ENCODE measurements at regions not wholly inside any gene's neighbourhood (a gene's known extent, or its start where the extent isn't known, plus 50 kb on each side); places are given as distances from the start of the nearest gene placed in this dataset.
"Not testable (repeated sequence)": the region's sequence is repeated elsewhere in the genome, so short reads cannot be mapped to it uniquely, and the experiment has no call there.

GRCh38 chr2:142330458-142330857, 199.6 kb upstream of the LRP1B start:
- no peak for DNase-seq (ENCODE audit: low spot score)

GRCh38 chr2:142325870-142326269, 195.1 kb upstream of the LRP1B start:
- DNase-seq (ENCODE audit: low spot score), result peak; percentile 75

DNA sequence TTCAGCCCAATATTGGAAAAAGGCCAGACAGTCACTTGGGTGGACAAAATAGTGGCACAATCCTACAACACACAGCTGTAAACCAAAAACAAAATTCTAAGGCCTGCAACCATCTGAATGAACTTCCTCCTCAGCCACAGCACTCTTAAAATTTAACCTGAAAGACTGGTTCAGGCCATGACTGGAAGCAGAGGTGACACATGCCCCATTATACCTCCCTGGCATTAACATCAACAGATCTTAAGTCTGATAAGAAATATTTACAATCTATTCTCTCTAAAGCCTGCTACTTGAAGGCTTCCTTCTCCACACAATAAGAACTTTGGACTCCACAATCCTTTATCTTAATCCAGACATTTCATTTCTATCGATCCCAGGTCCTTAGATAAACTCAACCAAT, 192.4 kb upstream of the LRP1B start:
- DNase-seq (ENCODE audit: low spot score), result no peak

- no peak for DNase-seq (ENCODE audit: low spot score)
Observed at GRCh38 chr2:142321706-142322280, 191.0 kb upstream of the LRP1B start.

GRCh38 chr2:142320067-142320466, 189.3 kb upstream of the LRP1B start:
- DNase-seq (ENCODE audit: low spot score), result no peak

DNA sequence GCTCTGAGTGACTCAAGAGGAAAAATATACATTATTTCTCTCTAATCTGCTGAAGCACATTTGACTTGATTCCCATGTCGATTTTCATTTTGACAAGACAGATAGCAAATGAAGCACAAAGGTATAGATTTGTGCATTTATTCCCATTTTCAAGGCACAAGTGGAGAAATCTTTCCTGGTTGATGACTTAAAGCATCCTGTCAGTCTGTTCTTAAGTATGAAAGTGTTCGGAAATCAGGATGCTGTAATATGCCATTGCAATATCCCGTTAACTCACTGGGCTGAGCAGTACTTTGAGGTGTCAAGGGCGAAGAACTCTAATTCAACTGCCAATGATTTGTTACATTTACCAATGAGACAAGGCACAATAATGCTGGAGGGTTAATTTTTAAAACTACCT, 185.2 kb upstream of the LRP1B start:
- DNase-seq (ENCODE audit: low spot score), result no peak

GRCh38 chr2:142315346-142315745, 184.5 kb upstream of the LRP1B start:
- DNase-seq (ENCODE audit: low spot score), result no peak

- no peak for DNase-seq (ENCODE audit: low spot score)
Observed at GRCh38 chr2:142314164-142314563, 183.3 kb upstream of the LRP1B start.

GRCh38 chr2:142310530-142310929, 179.7 kb upstream of the LRP1B start:
- no peak for DNase-seq (ENCODE audit: low spot score)

GRCh38 chr2:142308744-142309143, 177.9 kb upstream of the LRP1B start:
- DNase-seq (ENCODE audit: low spot score), result no peak

DNA sequence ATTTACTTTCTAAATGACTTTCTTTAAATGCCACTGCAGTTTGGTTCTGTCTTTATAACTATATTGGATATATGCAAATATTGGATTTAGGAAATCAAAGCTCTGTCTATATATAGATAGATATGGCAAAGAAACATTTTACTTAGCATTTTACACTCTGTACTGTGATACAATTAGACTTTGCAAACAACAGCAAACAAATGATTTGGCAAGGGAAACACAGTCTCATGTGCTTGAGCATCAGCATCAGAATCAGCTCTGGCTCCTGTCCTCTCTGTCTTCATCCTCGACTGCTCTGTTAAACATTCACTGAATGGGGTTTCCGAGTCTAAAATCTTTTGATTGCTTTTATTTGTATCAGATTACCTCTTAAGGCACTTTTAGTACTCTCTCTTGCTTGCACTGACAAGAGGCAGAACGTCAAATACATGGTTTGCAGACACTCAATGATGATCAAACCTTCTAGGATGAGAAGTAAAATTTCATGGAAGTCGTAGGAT, 176.8 kb upstream of the LRP1B start:
- DNase-seq (ENCODE audit: low spot score), result no peak

DNA sequence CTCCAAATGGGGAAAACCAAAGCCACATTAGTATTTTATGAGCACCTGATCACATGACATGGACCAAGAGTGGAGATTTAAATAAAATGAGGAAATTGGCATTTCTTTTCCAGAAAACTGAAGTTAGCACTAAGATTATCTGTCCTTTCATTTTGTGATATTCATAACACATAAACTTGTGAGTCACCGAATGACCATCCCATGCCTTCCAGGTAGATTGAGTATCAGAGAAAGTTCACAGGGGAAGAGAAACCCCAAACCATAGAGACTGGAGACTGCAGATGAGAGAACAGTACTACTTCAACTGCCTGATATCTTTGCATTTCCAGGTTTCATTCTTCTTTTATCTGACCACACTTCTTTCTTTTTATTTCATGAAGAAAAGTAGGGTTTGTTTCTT, 176.3 kb upstream of the LRP1B start:
- DNase-seq (ENCODE audit: low spot score), result no peak

- DNase-seq (ENCODE audit: low spot score), result no peak
Observed at GRCh38 chr2:142306131-142306530, 175.3 kb upstream of the LRP1B start.

DNA sequence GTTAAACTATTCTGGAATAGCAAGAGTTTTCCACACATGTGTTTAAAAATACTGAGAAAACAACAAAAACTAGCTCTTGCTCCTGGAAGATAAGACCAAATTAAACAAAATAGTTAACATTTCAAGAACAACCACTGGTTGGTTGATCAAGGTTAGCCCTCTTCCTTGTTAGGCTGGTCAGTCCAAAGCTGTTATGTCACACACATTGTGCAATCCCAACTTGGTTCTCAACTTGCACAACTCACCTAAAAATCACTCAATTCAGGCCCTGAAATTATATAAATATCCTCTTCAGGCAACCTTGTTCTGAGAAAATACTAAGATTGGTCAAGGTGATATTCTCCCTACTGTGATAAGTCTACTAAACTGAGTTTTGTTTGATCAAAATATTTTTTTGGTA, 169.7 kb upstream of the LRP1B start:
- no peak for DNase-seq (ENCODE audit: low spot score)

DNA sequence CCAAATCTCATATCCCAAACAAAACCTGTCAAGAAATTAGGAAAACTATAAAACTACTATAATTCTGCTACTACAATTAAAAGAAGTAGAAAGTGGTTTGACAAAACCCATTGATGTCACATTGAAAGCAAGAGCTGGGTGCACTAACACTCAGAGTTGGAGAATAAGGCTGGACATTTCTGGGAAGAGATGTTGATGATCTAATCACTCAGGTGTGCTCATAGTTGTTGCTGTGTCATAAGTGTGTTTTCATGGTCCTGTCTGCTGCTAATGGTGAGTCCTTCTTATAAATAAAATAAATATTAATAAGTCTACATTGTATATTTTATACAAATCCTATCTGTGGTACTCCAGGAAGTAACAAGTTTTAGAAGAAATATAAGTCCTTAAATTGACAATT, 168.2 kb upstream of the LRP1B start:
- DNase-seq (ENCODE audit: low spot score), result no peak

GRCh38 chr2:142294225-142294624, 163.4 kb upstream of the LRP1B start:
- DNase-seq (ENCODE audit: low spot score), result no peak

- no peak for DNase-seq (ENCODE audit: low spot score)
Observed at GRCh38 chr2:142291969-142292368, 161.2 kb upstream of the LRP1B start.

GRCh38 chr2:142290931-142291330, 160.1 kb upstream of the LRP1B start:
- DNase-seq (ENCODE audit: low spot score), result no peak

- DNase-seq (ENCODE audit: low spot score), result peak; percentile 20
Observed at GRCh38 chr2:142286618-142287017, 155.8 kb upstream of the LRP1B start.

- no peak for DNase-seq (ENCODE audit: low spot score)
Observed at GRCh38 chr2:142285480-142285879, 154.7 kb upstream of the LRP1B start.

GRCh38 chr2:142284336-142284735, 153.5 kb upstream of the LRP1B start:
- DNase-seq (ENCODE audit: low spot score), result not testable (repeated sequence)

DNA sequence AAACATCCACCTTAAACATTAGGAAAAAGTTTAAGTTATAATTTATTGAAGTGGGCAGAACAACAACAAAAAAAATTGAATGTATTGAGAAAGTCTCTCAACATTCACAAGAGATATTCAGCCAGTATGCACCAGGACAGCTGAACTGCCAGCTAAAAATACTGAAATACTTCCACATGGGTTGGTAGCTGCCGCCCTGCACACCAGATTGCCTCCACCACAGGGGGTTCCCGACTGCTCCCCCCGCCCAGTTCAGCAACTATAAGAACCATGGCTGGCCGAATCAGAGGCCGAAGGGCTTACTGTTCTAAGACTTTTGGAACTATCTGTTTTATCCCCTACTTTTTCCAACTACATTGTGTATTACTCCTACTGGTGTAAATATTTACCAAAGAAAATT, 150.0 kb upstream of the LRP1B start:
- DNase-seq (ENCODE audit: low spot score), result peak; percentile 90

GRCh38 chr2:142270990-142271389, 140.2 kb upstream of the LRP1B start:
- no peak for DNase-seq (ENCODE audit: low spot score)

- no peak for DNase-seq (ENCODE audit: low spot score)
Observed at GRCh38 chr2:142270291-142270690, 139.5 kb upstream of the LRP1B start.

DNA sequence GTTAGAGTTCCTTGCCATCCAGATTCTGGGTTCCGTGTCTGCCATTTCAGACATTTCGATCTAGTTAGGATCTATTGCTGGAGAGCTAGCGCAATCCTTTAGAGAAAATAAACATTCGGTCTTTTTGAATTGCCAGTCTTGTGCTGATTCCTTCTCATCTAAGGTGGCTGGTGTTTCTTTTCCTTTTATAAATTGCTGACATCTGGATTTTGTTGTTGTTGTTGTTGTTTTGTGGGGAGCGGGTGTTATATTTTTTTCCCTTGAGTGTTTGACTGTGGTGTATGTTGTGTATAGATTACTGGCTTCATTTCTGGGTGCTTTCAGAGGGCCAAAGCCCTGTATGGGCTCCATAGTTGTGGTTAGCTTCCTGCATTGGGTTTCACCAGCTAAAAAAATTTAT, 128.5 kb upstream of the LRP1B start:
- no peak for DNase-seq (ENCODE audit: low spot score)
